Liver (tissue), 7 donors: ENCODE measurements at regions not wholly inside any gene's neighbourhood (a gene's known extent, or its start where the extent isn't known, plus 50 kb on each side); places are given as distances from the start of the nearest gene placed in this dataset.

Source experiments
- DNase-seq: peaks from one replicate; pipeline ENCODE4 v3.0.0-alpha.2; 2017; ENCODE audit warnings: low spot score
- H3K27ac ChIP-seq, 2 donors: one replicate each; pipeline ENCODE4 v1.7.0; 2013; ENCODE audit warnings: inconsistent platforms in 2 of 2, low read length in 2 of 2, control low read depth in 1 of 2, low read depth in 1 of 2, mild to moderate bottlenecking in 1 of 2
- H3K27me3 ChIP-seq, 4 donors: one replicate each; pipeline versions ENCODE4 v1.6.1 to v1.7.0; 2013; ENCODE audit warnings: low read length in 3 of 4, inconsistent platforms in 1 of 4, mild to moderate bottlenecking in 1 of 4, moderate library complexity in 1 of 4; ENCODE audit not compliant: control insufficient read depth in 4 of 4, insufficient read depth in 4 of 4
- H3K36me3 ChIP-seq, 4 donors: one replicate each; pipeline versions ENCODE4 v1.6.1 to v1.7.0; 2013; ENCODE audit warnings: low read length in 3 of 4, mild to moderate bottlenecking in 3 of 4, low read depth in 1 of 4, moderate library complexity in 1 of 4; ENCODE audit not compliant: control insufficient read depth in 4 of 4, insufficient read depth in 3 of 4
- H3K4me1 ChIP-seq, 4 donors: one replicate each; pipeline versions ENCODE4 v1.6.1 to v1.7.0; 2013; ENCODE audit warnings: low read length in 3 of 4, mild to moderate bottlenecking in 3 of 4, moderate library complexity in 1 of 4; ENCODE audit not compliant: control insufficient read depth in 4 of 4, insufficient read depth in 4 of 4
- H3K4me3 ChIP-seq, 3 donors: one replicate each; pipeline versions ENCODE4 v1.6.1 to v1.7.0; 2013; ENCODE audit warnings: low read length in 3 of 3, control low read depth in 1 of 3, low read depth in 1 of 3, mild to moderate bottlenecking in 1 of 3
- H3K9ac ChIP-seq, 2 donors: one replicate each; pipeline ENCODE4 v1.7.0; 2013; ENCODE audit warnings: low read length in 2 of 2, mild to moderate bottlenecking in 2 of 2, moderate library complexity in 2 of 2, control low read depth in 1 of 2, low read depth in 1 of 2
- H3K9me3 ChIP-seq, 4 donors: one replicate each; pipeline versions ENCODE4 v1.6.1 to v1.7.0; 2013; ENCODE audit warnings: low read length in 3 of 4; ENCODE audit not compliant: control insufficient read depth in 4 of 4
- FOXA1 ChIP-seq: IDR thresholded peaks from 2 replicates; pipeline ENCODE4 v1.6.1; 2016; ENCODE audit warnings: antibody characterized with exemption
- FOXA2 ChIP-seq: IDR thresholded peaks from 2 replicates; pipeline ENCODE4 v1.6.1; 2016; ENCODE audit warnings: antibody characterized with exemption
- HNF4A ChIP-seq, 2 donors: conservative IDR thresholded peaks; 2 replicates each; pipeline ENCODE4 v1.6.1; 2016; ENCODE audit warnings: antibody characterized with exemption in 2 of 2, mild to moderate bottlenecking in 2 of 2
- HNF4G ChIP-seq: IDR thresholded peaks from 2 replicates; pipeline ENCODE4 v1.6.1; 2016; ENCODE audit warnings: antibody characterized with exemption
- JUND ChIP-seq, 2 donors: IDR thresholded peaks; 2 replicates each; pipeline ENCODE4 v1.6.1; 2016; ENCODE audit warnings: antibody characterized with exemption in 2 of 2
- NR2F2 ChIP-seq: IDR thresholded peaks from 2 replicates; pipeline ENCODE4 v1.6.1; 2016; ENCODE audit warnings: antibody characterized with exemption
- RAD21 ChIP-seq, 2 donors: IDR thresholded peaks; 2 replicates each; pipeline ENCODE4 v1.6.1; 2016; ENCODE audit warnings: antibody characterized with exemption in 2 of 2, mild to moderate bottlenecking in 2 of 2
- RXRA ChIP-seq, 2 donors: IDR thresholded peaks; 2 replicates each; pipeline ENCODE4 v1.6.1; 2017 to 2018; ENCODE audit warnings: antibody characterized with exemption in 2 of 2, mild to moderate bottlenecking in 1 of 2
- SP1 ChIP-seq: IDR thresholded peaks from 2 replicates; pipeline ENCODE4 v1.6.1; 2018; ENCODE audit warnings: antibody characterized with exemption, mild to moderate bottlenecking
- TAF1 ChIP-seq: conservative IDR thresholded peaks from 2 replicates; pipeline ENCODE4 v1.6.1; 2016; ENCODE audit warnings: antibody characterized with exemption, mild to moderate bottlenecking
- YY1 ChIP-seq: IDR thresholded peaks from 2 replicates; pipeline ENCODE4 v1.6.1; 2016; ENCODE audit warnings: antibody characterized with exemption, mild to moderate bottlenecking
- WGBS: extraction: QIAGEN DNeasy Blood & Tissue Kit; methylation state at CpG from one replicate; pipeline ENCODE4 v1.1.7; 2013; 5-methylcytosine and 5-hydroxymethylcytosine counted together
- TF ChIP-seq, protein P1 (sequence below): IDR thresholded peaks from 2 replicates; pipeline ENCODE4 v1.6.1; 2016; ENCODE audit warnings: antibody characterized with exemption
- TF ChIP-seq, protein P2 (sequence below): IDR thresholded peaks from 2 replicates; pipeline ENCODE4 v1.6.1; 2016; ENCODE audit warnings: antibody characterized with exemption, mild to moderate bottlenecking
- TF ChIP-seq, protein P3 (sequence below): IDR thresholded peaks from 2 replicates; pipeline ENCODE4 v1.6.1; 2016; ENCODE audit warnings: antibody characterized with exemption
- TF ChIP-seq, protein P4 (sequence below): IDR thresholded peaks from 2 replicates; pipeline ENCODE4 v1.6.1; 2016; ENCODE audit warnings: antibody characterized with exemption
- donor health status: healthy.
- donor health status: healthy.
- donor health status: healthy.
- donor health status: healthy.

DNA sequence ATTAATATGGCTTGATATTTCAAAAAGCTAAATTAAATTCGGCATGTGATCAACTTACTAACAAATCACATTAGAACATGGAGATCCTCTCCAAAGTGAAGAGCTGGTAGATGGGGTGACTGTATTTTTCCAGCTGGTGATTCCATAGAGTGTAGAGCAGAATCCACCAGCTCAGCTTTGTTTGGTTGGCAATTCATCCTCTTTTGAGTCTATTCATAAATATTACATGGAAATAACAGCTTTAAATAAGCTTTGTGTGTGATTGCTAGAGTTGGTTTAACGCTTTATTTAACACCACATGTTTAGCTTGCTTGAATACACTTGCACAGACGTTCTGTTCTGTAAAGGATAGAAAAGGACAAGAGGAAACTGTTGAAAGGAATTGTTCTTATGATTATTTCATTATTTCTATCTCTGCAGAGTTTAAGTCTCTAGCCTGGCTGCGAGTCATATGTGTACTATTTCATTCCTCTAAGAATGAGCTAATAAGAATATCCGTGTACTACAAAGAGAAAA lies 738.3 kb upstream of the KIRREL3 start:
- H3K27me3 ChIP-seq, result no peaks in the 10 kb centered on the region
- no peak overlapping the region for H3K4me3 ChIP-seq
- no peaks in the 10 kb centered on the region for H3K36me3 ChIP-seq
- H3K4me1 ChIP-seq, result no peaks in the 10 kb centered on the region
- TF ChIP-seq, protein P1, sequence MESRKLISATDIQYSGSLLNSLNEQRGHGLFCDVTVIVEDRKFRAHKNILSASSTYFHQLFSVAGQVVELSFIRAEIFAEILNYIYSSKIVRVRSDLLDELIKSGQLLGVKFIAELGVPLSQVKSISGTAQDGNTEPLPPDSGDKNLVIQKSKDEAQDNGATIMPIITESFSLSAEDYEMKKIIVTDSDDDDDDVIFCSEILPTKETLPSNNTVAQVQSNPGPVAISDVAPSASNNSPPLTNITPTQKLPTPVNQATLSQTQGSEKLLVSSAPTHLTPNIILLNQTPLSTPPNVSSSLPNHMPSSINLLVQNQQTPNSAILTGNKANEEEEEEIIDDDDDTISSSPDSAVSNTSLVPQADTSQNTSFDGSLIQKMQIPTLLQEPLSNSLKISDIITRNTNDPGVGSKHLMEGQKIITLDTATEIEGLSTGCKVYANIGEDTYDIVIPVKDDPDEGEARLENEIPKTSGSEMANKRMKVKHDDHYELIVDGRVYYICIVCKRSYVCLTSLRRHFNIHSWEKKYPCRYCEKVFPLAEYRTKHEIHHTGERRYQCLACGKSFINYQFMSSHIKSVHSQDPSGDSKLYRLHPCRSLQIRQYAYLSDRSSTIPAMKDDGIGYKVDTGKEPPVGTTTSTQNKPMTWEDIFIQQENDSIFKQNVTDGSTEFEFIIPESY, result no peak
- no peak for TF ChIP-seq RXRA (IDR thresholded peaks at IDR 0.05)
- no peak for TF ChIP-seq HNF4G
- no peak for TF ChIP-seq NR2F2
- no peak for TF ChIP-seq YY1
- TF ChIP-seq RAD21 (IDR thresholded peaks at IDR 0.05), result no peak
- TF ChIP-seq, protein P2, sequence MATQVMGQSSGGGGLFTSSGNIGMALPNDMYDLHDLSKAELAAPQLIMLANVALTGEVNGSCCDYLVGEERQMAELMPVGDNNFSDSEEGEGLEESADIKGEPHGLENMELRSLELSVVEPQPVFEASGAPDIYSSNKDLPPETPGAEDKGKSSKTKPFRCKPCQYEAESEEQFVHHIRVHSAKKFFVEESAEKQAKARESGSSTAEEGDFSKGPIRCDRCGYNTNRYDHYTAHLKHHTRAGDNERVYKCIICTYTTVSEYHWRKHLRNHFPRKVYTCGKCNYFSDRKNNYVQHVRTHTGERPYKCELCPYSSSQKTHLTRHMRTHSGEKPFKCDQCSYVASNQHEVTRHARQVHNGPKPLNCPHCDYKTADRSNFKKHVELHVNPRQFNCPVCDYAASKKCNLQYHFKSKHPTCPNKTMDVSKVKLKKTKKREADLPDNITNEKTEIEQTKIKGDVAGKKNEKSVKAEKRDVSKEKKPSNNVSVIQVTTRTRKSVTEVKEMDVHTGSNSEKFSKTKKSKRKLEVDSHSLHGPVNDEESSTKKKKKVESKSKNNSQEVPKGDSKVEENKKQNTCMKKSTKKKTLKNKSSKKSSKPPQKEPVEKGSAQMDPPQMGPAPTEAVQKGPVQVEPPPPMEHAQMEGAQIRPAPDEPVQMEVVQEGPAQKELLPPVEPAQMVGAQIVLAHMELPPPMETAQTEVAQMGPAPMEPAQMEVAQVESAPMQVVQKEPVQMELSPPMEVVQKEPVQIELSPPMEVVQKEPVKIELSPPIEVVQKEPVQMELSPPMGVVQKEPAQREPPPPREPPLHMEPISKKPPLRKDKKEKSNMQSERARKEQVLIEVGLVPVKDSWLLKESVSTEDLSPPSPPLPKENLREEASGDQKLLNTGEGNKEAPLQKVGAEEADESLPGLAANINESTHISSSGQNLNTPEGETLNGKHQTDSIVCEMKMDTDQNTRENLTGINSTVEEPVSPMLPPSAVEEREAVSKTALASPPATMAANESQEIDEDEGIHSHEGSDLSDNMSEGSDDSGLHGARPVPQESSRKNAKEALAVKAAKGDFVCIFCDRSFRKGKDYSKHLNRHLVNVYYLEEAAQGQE, result no peak
- no peak for TF ChIP-seq TAF1
- TF ChIP-seq, protein P3, sequence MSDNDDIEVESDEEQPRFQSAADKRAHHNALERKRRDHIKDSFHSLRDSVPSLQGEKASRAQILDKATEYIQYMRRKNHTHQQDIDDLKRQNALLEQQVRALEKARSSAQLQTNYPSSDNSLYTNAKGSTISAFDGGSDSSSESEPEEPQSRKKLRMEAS, result no peak
- TF ChIP-seq FOXA2, result no peak
- TF ChIP-seq HNF4A (conservative IDR thresholded peaks at IDR 0.05), result no peak
- TF ChIP-seq JUND (IDR thresholded peaks at IDR 0.05), result no peak
- TF ChIP-seq FOXA1, result no peak
- TF ChIP-seq, protein P4, sequence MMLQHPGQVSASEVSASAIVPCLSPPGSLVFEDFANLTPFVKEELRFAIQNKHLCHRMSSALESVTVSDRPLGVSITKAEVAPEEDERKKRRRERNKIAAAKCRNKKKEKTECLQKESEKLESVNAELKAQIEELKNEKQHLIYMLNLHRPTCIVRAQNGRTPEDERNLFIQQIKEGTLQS, result no peak
- no peak for TF ChIP-seq SP1
- H3K9me3 ChIP-seq, result no peaks in the 10 kb centered on the region
- H3K9ac ChIP-seq, result no peak overlapping the region
- no peak for DNase-seq
- H3K27ac ChIP-seq, result no peak overlapping the region
- 76% methylated on average over 5 of the region's 5 CpGs for WGBS

DNA sequence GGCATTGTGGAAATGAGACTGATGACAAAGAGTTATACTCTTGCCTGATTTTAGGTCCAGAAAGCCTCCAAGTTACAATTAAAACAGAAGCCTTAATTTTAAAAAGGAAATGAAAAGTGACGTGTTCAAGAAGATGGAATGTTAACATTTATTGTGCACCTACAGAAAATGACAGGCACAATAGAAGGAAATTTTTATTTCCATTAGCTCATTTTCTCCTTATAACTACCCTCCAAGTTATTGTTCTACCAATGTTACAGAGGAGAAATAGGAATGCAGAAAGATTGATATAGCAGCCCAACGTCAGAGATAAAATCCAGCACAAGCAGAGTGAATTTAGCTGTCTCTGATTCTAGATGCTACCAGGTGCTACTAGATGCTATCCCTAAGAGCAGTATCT lies 736.9 kb upstream of the KIRREL3 start:
- TF ChIP-seq FOXA1 (no peak), RXRA (IDR thresholded peaks at IDR 0.05) (no peak)
- TF ChIP-seq, protein P4, result no peak
- TF ChIP-seq, protein P3, result no peak
- TF ChIP-seq, protein P1, result no peak
- H3K27me3 ChIP-seq, result no peaks in the 10 kb centered on the region
- H3K27ac ChIP-seq, result no peak overlapping the region
- no peaks in the 10 kb centered on the region for H3K36me3 ChIP-seq
- no peak overlapping the region for H3K9ac ChIP-seq
- WGBS, result 79% methylated on average over 2 of the region's 2 CpGs
- H3K9me3 ChIP-seq, result no peaks in the 10 kb centered on the region
- no peak overlapping the region for H3K4me3 ChIP-seq
- H3K4me1 ChIP-seq, result no peaks in the 10 kb centered on the region
- DNase-seq, result no peak
